Karpas-422 (cell line): ENCODE measurements at regions not wholly inside any gene's neighbourhood (a gene's known extent, or its start where the extent isn't known, plus 50 kb on each side); places are given as distances from the start of the nearest gene placed in this dataset.
A peak's percentile ranks its signal among the peaks of the same experiment; 100 is the strongest.

ENCODE experiments used
- DNase-seq: peaks from one replicate; pipeline ENCODE4 v3.0.0-alpha.2; 2015
- H2AFZ ChIP-seq: fragments of 200-600 bp; sonication (generic); 2 replicates; pipeline ENCODE4 v1.6.1; 2014; ENCODE audit warnings: antibody characterized with exemption, low read length, mixed read lengths
- H3K27ac ChIP-seq: fragments of 200-600 bp; sonication (generic); 2 replicates; pipeline ENCODE4 v1.5.1; 2014; ENCODE audit warnings: mild to moderate bottlenecking, low read length, moderate library complexity
- H3K27me3 ChIP-seq: fragments of 200-600 bp; sonication (generic); 2 replicates; pipeline ENCODE4 v1.6.1; 2014; ENCODE audit warnings: low read length, mixed read lengths
- H3K36me3 ChIP-seq: fragments of 200-600 bp; sonication (generic); 2 replicates; pipeline ENCODE4 v1.6.1; 2014; ENCODE audit warnings: low read length, mixed read lengths; ENCODE audit not compliant: insufficient read depth
- H3K4me1 ChIP-seq: fragments of 200-600 bp; sonication (generic); 2 replicates; pipeline ENCODE4 v1.6.1; 2014; ENCODE audit warnings: mild to moderate bottlenecking, low read length, mixed read lengths
- H3K4me2 ChIP-seq: fragments of 200-600 bp; sonication (generic); 2 replicates; pipeline ENCODE4 v1.6.1; 2014; ENCODE audit warnings: low read length, low read depth, mild to moderate bottlenecking; ENCODE audit not compliant: poor library complexity, severe bottlenecking
- H3K4me3 ChIP-seq: fragments of 200-600 bp; sonication (generic); 2 replicates; pipeline ENCODE4 v1.5.1; 2014; ENCODE audit warnings: mild to moderate bottlenecking, antibody characterized with exemption, low read length, mixed read lengths
- H3K79me2 ChIP-seq: fragments of 200-600 bp; sonication (generic); 2 replicates; pipeline ENCODE4 v1.6.1; 2014; ENCODE audit warnings: mild to moderate bottlenecking, low read length, mixed read lengths
- H3K9ac ChIP-seq: fragments of 200-600 bp; sonication (generic); 2 replicates; pipeline ENCODE4 v1.6.0; 2014; ENCODE audit warnings: low read length
- H3K9me2 ChIP-seq: fragments of 200-600 bp; sonication (generic), shearing (Covaris generic); replicated peaks from 2 replicates; pipeline ENCODE4 v1.6.0; 2014; ENCODE audit warnings: mild to moderate bottlenecking, low read length, moderate library complexity; ENCODE audit not compliant: insufficient read depth
- H3K9me3 ChIP-seq: fragments of 300-700, 200-600 bp; sonication (generic); 2 replicates; pipeline ENCODE4 v1.6.1; 2014; ENCODE audit warnings: low read length, mixed read lengths
- H4K20me1 ChIP-seq: fragments of 200-600 bp; sonication (generic); 2 replicates; pipeline ENCODE4 v1.6.1; 2014; ENCODE audit warnings: mild to moderate bottlenecking, antibody characterized with exemption, low read length, low read depth; ENCODE audit not compliant: insufficient read depth

- Histone ChIP-seq H3K4me1 (no peaks in the 10 kb centered on the region), H3K27ac (no peak overlapping the region), H3K4me3 (no peak overlapping the region), H3K4me2 (no peak overlapping the region), H3K36me3 (no peaks in the 10 kb centered on the region), H3K9me2 (no peaks in the 10 kb centered on the region), H2AFZ (no peak overlapping the region), H3K79me2 (no peaks in the 10 kb centered on the region), H3K27me3 (no peaks in the 10 kb centered on the region), H4K20me1 (no peaks in the 10 kb centered on the region), H3K9me3 (no peaks in the 10 kb centered on the region), H3K9ac (no peak overlapping the region)
- no peak for DNase-seq
Observed at GRCh38 chr10:118246332-118247295, 95.5 kb downstream of the FAM204A start.

- Histone ChIP-seq H3K4me3 (no peak overlapping the region), H2AFZ (no peak overlapping the region), H3K9me3 (no peaks in the 10 kb centered on the region), H3K4me1 (no peaks in the 10 kb centered on the region), H3K4me2 (no peak overlapping the region), H3K36me3 (no peaks in the 10 kb centered on the region), H3K79me2 (no peaks in the 10 kb centered on the region), H3K9ac (no peak overlapping the region), H3K9me2 (no peaks in the 10 kb centered on the region), H4K20me1 (no peaks in the 10 kb centered on the region), H3K27me3 (0 out of 2 replicates have a peak, but pooled peaks cover 3% of the 10 kb centered on the region), H3K27ac (no peak overlapping the region)
- no peak for DNase-seq
Observed at GRCh38 chr10:118243907-118244306, 98.2 kb downstream of the FAM204A start.

GRCh38 chr10:118241229-118242137, 100.6 kb downstream of the FAM204A start:
- H3K9me2 ChIP-seq: no peaks in the 10 kb centered on the region
- no peak overlapping the region for H3K27ac ChIP-seq
- H4K20me1 ChIP-seq: no peaks in the 10 kb centered on the region
- H2AFZ ChIP-seq: no peak overlapping the region
- no peaks in the 10 kb centered on the region for H3K9me3 ChIP-seq
- H3K4me3 ChIP-seq: no peak overlapping the region
- no peak overlapping the region for H3K4me2 ChIP-seq
- no peak overlapping the region for H3K9ac ChIP-seq
- peak; percentile 82 for DNase-seq
- H3K79me2 ChIP-seq: no peaks in the 10 kb centered on the region
- no peaks in the 10 kb centered on the region for H3K4me1 ChIP-seq
- H3K36me3 ChIP-seq: no peaks in the 10 kb centered on the region
- H3K27me3 ChIP-seq: 0 out of 2 replicates have a peak, but pooled peaks cover 3% of the 10 kb centered on the region

GRCh38 chr10:118239236-118239630, 102.9 kb downstream of the FAM204A start:
- no peak for DNase-seq
- no peak overlapping the region for H3K4me3 ChIP-seq
- H3K9ac ChIP-seq: no peak overlapping the region
- H4K20me1 ChIP-seq: no peaks in the 10 kb centered on the region
- H3K27ac ChIP-seq: no peak overlapping the region
- H3K79me2 ChIP-seq: no peaks in the 10 kb centered on the region
- no peaks in the 10 kb centered on the region for H3K9me2 ChIP-seq
- no peaks in the 10 kb centered on the region for H3K4me1 ChIP-seq
- H3K36me3 ChIP-seq: no peaks in the 10 kb centered on the region
- no peaks in the 10 kb centered on the region for H3K9me3 ChIP-seq
- H3K4me2 ChIP-seq: no peak overlapping the region
- H2AFZ ChIP-seq: no peak overlapping the region
- H3K27me3 ChIP-seq: 0 out of 2 replicates have a peak, but pooled peaks cover 3% of the 10 kb centered on the region

GRCh38 chr10:118238573-118239235, 103.4 kb downstream of the FAM204A start:
- H3K27me3 ChIP-seq: 0 out of 2 replicates have a peak, but pooled peaks cover 3% of the 10 kb centered on the region
- no peak overlapping the region for H3K9ac ChIP-seq
- H2AFZ ChIP-seq: no peak overlapping the region
- no peaks in the 10 kb centered on the region for H3K79me2 ChIP-seq
- H3K9me3 ChIP-seq: no peaks in the 10 kb centered on the region
- no peaks in the 10 kb centered on the region for H3K9me2 ChIP-seq
- H3K27ac ChIP-seq: no peak overlapping the region
- DNase-seq: no peak
- no peaks in the 10 kb centered on the region for H3K36me3 ChIP-seq
- H4K20me1 ChIP-seq: no peaks in the 10 kb centered on the region
- no peak overlapping the region for H3K4me2 ChIP-seq
- no peaks in the 10 kb centered on the region for H3K4me1 ChIP-seq
- H3K4me3 ChIP-seq: no peak overlapping the region

GRCh38 chr10:118237930-118238329, 104.2 kb downstream of the FAM204A start:
- no peak for DNase-seq
- Histone ChIP-seq H3K27ac (no peak overlapping the region), H3K4me3 (no peak overlapping the region), H3K4me2 (no peak overlapping the region), H2AFZ (no peak overlapping the region), H4K20me1 (no peaks in the 10 kb centered on the region), H3K27me3 (0 out of 2 replicates have a peak, but pooled peaks cover 3% of the 10 kb centered on the region), H3K9me2 (no peaks in the 10 kb centered on the region), H3K9me3 (no peaks in the 10 kb centered on the region), H3K4me1 (no peaks in the 10 kb centered on the region), H3K36me3 (no peaks in the 10 kb centered on the region), H3K79me2 (no peaks in the 10 kb centered on the region), H3K9ac (no peak overlapping the region)

- no peak overlapping the region for H3K4me2 ChIP-seq
- H3K27me3 ChIP-seq: no peaks in the 10 kb centered on the region
Observed at GRCh38 chr10:118234683-118235082, 107.4 kb downstream of the FAM204A start.

More at GRCh38 chr10:118234683-118235082, 107.4 kb downstream of the FAM204A start:
- Histone ChIP-seq H3K9me3 (no peaks in the 10 kb centered on the region), H3K79me2 (no peaks in the 10 kb centered on the region), H2AFZ (no peak overlapping the region), H3K9ac (no peak overlapping the region), H3K27ac (no peak overlapping the region), H3K4me3 (no peak overlapping the region), H3K4me1 (no peaks in the 10 kb centered on the region), H3K36me3 (no peaks in the 10 kb centered on the region), H3K9me2 (no peaks in the 10 kb centered on the region), H4K20me1 (no peaks in the 10 kb centered on the region)
- DNase-seq: no peak
